A549 (cell line): ENCODE measurements at regions not wholly inside any gene's neighbourhood (a gene's known extent, or its start where the extent isn't known, plus 50 kb on each side); places are given as distances from the start of the nearest gene placed in this dataset.

ENCODE experiments used
- ATAC-seq, 2 experiments: fragments of 200-7000 bp in 1 of 2; fragments of >200 bp in 1 of 2; cut with Nextera tagmentation in 1 of 2; cut with Tn5 transposase in 1 of 2; 3 replicates each; pipeline versions ENCODE4 v1.8.0 to v1.9.1; 2018 to 2020; ENCODE audit warnings: mild to moderate bottlenecking in 1 of 2, moderate library complexity in 1 of 2
- CTCF ChIA-PET: fragments of 300-600 bp; sonication (Branson Sonifier 250); formaldehyde crosslinking; extraction: SDS; loops from one replicate; lab custom pipeline; 2021; ENCODE audit warnings: antibody characterized with exemption, inconsistent platforms; lab: Yijun Ruan, JAX
- POLR2A ChIA-PET: fragments of 350-600 bp; formaldehyde crosslinking; extraction: SDS; loops from one replicate; lab custom pipeline; 2021; ENCODE audit warnings: antibody characterized with exemption, inconsistent platforms; lab: Yijun Ruan, JAX
- DNase-seq, 2 experiments: peaks; one replicate each; pipeline versions ENCODE4 v3.0.0 to v3.0.0-alpha.2; 2011 to 2016; ENCODE audit warnings: low read depth in 1 of 2, low spot score in 1 of 2
- FAIRE-seq: peaks from 2 replicates; lab custom pipeline; 2011; peaks lifted over from hg19 to GRCh38; lab: Jason Lieb, UNC
- H3K27ac ChIP-seq, 2 experiments: fragments of >200 bp; sonication (Bioruptor Twin); formaldehyde crosslinking; 3 replicates each; pipeline ENCODE4 v1.5.1; 2016 to 2017
- H3K4me1 ChIP-seq: fragments of >200 bp; sonication (Bioruptor Twin); formaldehyde crosslinking; 3 replicates; pipeline ENCODE4 v1.6.1; 2016
- H3K4me2 ChIP-seq: fragments of >200 bp; sonication (Bioruptor Twin); formaldehyde crosslinking; 3 replicates; pipeline ENCODE4 v1.6.1; 2016
- H3K4me3 ChIP-seq: fragments of >200 bp; sonication (Bioruptor Twin); formaldehyde crosslinking; 3 replicates; pipeline ENCODE4 v1.5.1; 2016
- H3K9me3 ChIP-seq: fragments of >200 bp; sonication (Bioruptor Twin); formaldehyde crosslinking; 3 replicates; pipeline ENCODE4 v1.6.1; 2016
- BCL3 ChIP-seq: fragments of >200 bp; sonication (Bioruptor Twin); formaldehyde crosslinking; IDR thresholded peaks from 3 replicates; pipeline ENCODE4 v1.6.1; 2016
- CBX2 ChIP-seq: fragments of 200-600 bp; sonication (generic); IDR thresholded peaks from 2 replicates; pipeline ENCODE4 v1.6.1; 2016; ENCODE audit warnings: low read depth, mild to moderate bottlenecking, borderline replicate concordance
- CHD2 ChIP-seq: fragments of 150-350 bp; IDR thresholded peaks from 2 replicates; pipeline ENCODE4 v1.6.1; 2014; ENCODE audit warnings: low read length; ENCODE audit not compliant: partially characterized antibody
- CHD4 ChIP-seq: fragments of 200-600 bp; sonication (generic); IDR thresholded peaks from 2 replicates; pipeline ENCODE4 v1.6.1; 2016; ENCODE audit warnings: antibody characterized with exemption, mild to moderate bottlenecking, borderline replicate concordance
- EHF ChIP-seq: fragments of 250-450 bp; sonication (Bioruptor Pico); IDR thresholded peaks from 2 replicates; pipeline ENCODE4 v1.5.0; 2020; ENCODE audit warnings: mild to moderate bottlenecking
- ELK1 ChIP-seq: fragments of 150-350 bp; IDR thresholded peaks from 2 replicates; pipeline ENCODE4 v1.6.1; 2014; ENCODE audit warnings: low read depth, mild to moderate bottlenecking, low read length
- ESRRA ChIP-seq: fragments of 150-350 bp; IDR thresholded peaks from 2 replicates; pipeline ENCODE4 v1.6.1; 2014; ENCODE audit warnings: mild to moderate bottlenecking, low read length, borderline replicate concordance
- HEYL ChIP-seq: fragments of 250-450 bp; sonication (Bioruptor Pico); IDR thresholded peaks from 2 replicates; pipeline ENCODE4 v1.8.0; 2021; ENCODE audit warnings: mild to moderate bottlenecking, moderate library complexity
- HMGXB4 ChIP-seq: fragments of 250-450 bp; sonication (Bioruptor Pico); IDR thresholded peaks from 2 replicates; pipeline ENCODE4 v1.5.0; 2021; ENCODE audit warnings: mild to moderate bottlenecking, moderate library complexity, borderline replicate concordance
- HOXA7 ChIP-seq: fragments of 250-450 bp; sonication (Bioruptor Pico); IDR thresholded peaks from 2 replicates; pipeline ENCODE4 v1.5.0; 2020; ENCODE audit warnings: mild to moderate bottlenecking, moderate library complexity
- JUNB ChIP-seq: fragments of >200 bp; sonication (Bioruptor Twin); formaldehyde crosslinking; IDR thresholded peaks from 2 replicates; pipeline ENCODE4 v1.6.1; 2016
- MAFK ChIP-seq: fragments of 450-650 bp; IDR thresholded peaks from 2 replicates; pipeline ENCODE4 v1.6.1; 2014; ENCODE audit not compliant: partially characterized antibody
- MAX ChIP-seq: IDR thresholded peaks from 2 replicates; pipeline ENCODE4 v1.6.1; 2012
- MYC ChIP-seq: IDR thresholded peaks from 2 replicates; pipeline ENCODE4 v1.6.1; 2012; ENCODE audit warnings: mild to moderate bottlenecking, inconsistent platforms, low read length, improper control_type of control experiment, borderline replicate concordance
- NPAS2 ChIP-seq: fragments of 250-450 bp; sonication (Bioruptor Pico); IDR thresholded peaks from 2 replicates; pipeline ENCODE4 v1.8.0; 2022; ENCODE audit warnings: mild to moderate bottlenecking, moderate library complexity, borderline replicate concordance
- PBX3 ChIP-seq: IDR thresholded peaks from 2 replicates; pipeline ENCODE4 v1.6.1; 2012
- PHF8 ChIP-seq: fragments of 200-600 bp; sonication (generic); IDR thresholded peaks from 2 replicates; pipeline ENCODE4 v1.6.1; 2016; ENCODE audit warnings: low read depth, mild to moderate bottlenecking, antibody characterized with exemption, moderate library complexity, borderline replicate concordance
- POLR2AphosphoS2 ChIP-seq: conservative IDR thresholded peaks from 2 replicates; pipeline ENCODE4 v1.6.1; 2012; ENCODE audit warnings: low read length, improper control_type of control experiment, inconsistent platforms
- RAD21 ChIP-seq, 2 experiments: fragments of >200 bp in 1 of 2; sonication (Bioruptor Twin) in 1 of 2; formaldehyde crosslinking in 1 of 2; IDR thresholded peaks in 1 of 2; conservative IDR thresholded peaks in 1 of 2; 2 replicates in 1 of 2; 3 replicates in 1 of 2; pipeline ENCODE4 v1.6.1; 2012 to 2018; ENCODE audit warnings: inconsistent platforms in 1 of 2
- RCOR1 ChIP-seq: fragments of 150-350 bp; IDR thresholded peaks from 2 replicates; pipeline ENCODE4 v1.6.1; 2014; ENCODE audit warnings: antibody characterized with exemption, low read length, low read depth
- SREBF2 ChIP-seq: fragments of 450-650 bp; IDR thresholded peaks from 2 replicates; pipeline ENCODE4 v1.6.1; 2014; ENCODE audit warnings: mild to moderate bottlenecking, moderate library complexity
- USF2 ChIP-seq: fragments of 450-650 bp; IDR thresholded peaks from 2 replicates; pipeline ENCODE4 v1.6.1; 2014; ENCODE audit warnings: antibody characterized with exemption
- ZSCAN20 ChIP-seq: fragments of 250-450 bp; sonication (Bioruptor Pico); IDR thresholded peaks from 2 replicates; pipeline ENCODE4 v1.8.0; 2022; ENCODE audit warnings: mild to moderate bottlenecking, moderate library complexity
- WGBS: methylation state at CpG from one replicate; pipeline ENCODE4 v1.1.6; 2017; ENCODE audit errors: missing lambda C conversion rate; 5-methylcytosine and 5-hydroxymethylcytosine counted together

GRCh38 chr3:194244167-194244566 is 107.0 kb downstream of the CPN2 start:
- DNase-seq (no peak), FAIRE-seq (no peak), ATAC-seq (no peak)
- Histone ChIP-seq H3K4me2 (no peak overlapping the region), H3K4me3 (no peak overlapping the region), H3K9me3 (no peaks in the 10 kb centered on the region), H3K27ac (no peak overlapping the region), H3K4me1 (no peaks in the 10 kb centered on the region)
- TF ChIP-seq CHD2 (no peak), MAX (no peak), ZSCAN20 (CRISPR knock-in tag) (no peak), HMGXB4 (CRISPR knock-in tag) (no peak), CBX2 (no peak)
- POLR2A ChIA-PET = no interaction called here
- CTCF ChIA-PET = no interaction called here
- 54% methylated on average over 6 of the region's 6 CpGs for WGBS

- Histone ChIP-seq H3K27ac (no peak overlapping the region), H3K4me3 (no peak overlapping the region), H3K4me1 (no peaks in the 10 kb centered on the region), H3K9me3 (no peaks in the 10 kb centered on the region), H3K4me2 (no peak overlapping the region)
- FAIRE-seq = no peak
- ChIA-PET POLR2A (no interaction called here), CTCF (interaction anchor here (0.6 to 1.3 kb wide), 2 partner anchors 14 to 547 kb away, joined by 4 to 5 read pairs; no protein-coding TSS in a partner anchor)
- 97% methylated on average over 2 of the region's 2 CpGs for WGBS
- TF ChIP-seq HEYL (no peak), NPAS2 (CRISPR knock-in tag) (no peak)
- ATAC-seq = no peak
- DNase-seq = no peak
Measured at GRCh38 chr3:194245474-194245873, 105.7 kb downstream of the CPN2 start.

- no peak for TF ChIP-seq HOXA7 (CRISPR knock-in tag)
- TF ChIP-seq USF2 = no peak
- TF ChIP-seq RCOR1 = no peak
- TF ChIP-seq MAX = no peak
- TF ChIP-seq MYC = no peak
- TF ChIP-seq SREBF2 = no peak
- no peak for TF ChIP-seq POLR2AphosphoS2
- H3K9me3 ChIP-seq = no peaks in the 10 kb centered on the region
- 64% methylated on average over 3 of the region's 4 CpGs for WGBS
- ATAC-seq (no peak), FAIRE-seq (no peak), DNase-seq (no peak)
- H3K27ac ChIP-seq = no peak overlapping the region
- ChIA-PET CTCF (interaction anchor here (1.3 kb wide), 1 partner anchor 14 kb away, joined by 5 read pairs; no protein-coding TSS in a partner anchor), POLR2A (no interaction called here)
- H3K4me3 ChIP-seq = no peak overlapping the region
- H3K4me2 ChIP-seq = no peak overlapping the region
- no peaks in the 10 kb centered on the region for H3K4me1 ChIP-seq
Measured at GRCh38 chr3:194245975-194246561, 105.1 kb downstream of the CPN2 start.

GRCh38 chr3:194246709-194247349 is 104.3 kb downstream of the CPN2 start:
- H3K27ac ChIP-seq = no peak overlapping the region
- H3K9me3 ChIP-seq = no peaks in the 10 kb centered on the region
- DNase-seq (no peak), FAIRE-seq (no peak), ATAC-seq (no peak)
- no peak overlapping the region for H3K4me2 ChIP-seq
- POLR2A ChIA-PET = no interaction called here
- no peaks in the 10 kb centered on the region for H3K4me1 ChIP-seq
- H3K4me3 ChIP-seq = no peak overlapping the region
- 54% methylated on average over 7 of the region's 7 CpGs for WGBS
- CTCF ChIA-PET = no interaction called here
- TF ChIP-seq ZSCAN20 (CRISPR knock-in tag) (no peak), CHD4 (no peak), JUNB (no peak), BCL3 (no peak), PBX3 (no peak), CHD2 (no peak), RAD21 (conservative IDR thresholded peaks at IDR 0.05 in 1 of 2, IDR thresholded peaks at IDR 0.05 in 1 of 2) (no peak), ESRRA (no peak), EHF (no peak), ELK1 (no peak), MAFK (no peak), PHF8 (no peak)
